Activated naive CD8-positive, alpha-beta T cell treated with anti-CD3 and anti-CD28 coated beads, Interleukin-2, amount 10 ng/mL, durations not matched to agents 7 days and 5 days (primary cell): ENCODE measurements at regions not wholly inside any gene's neighbourhood (a gene's known extent, or its start where the extent isn't known, plus 50 kb on each side); places are given as distances from the start of the nearest gene placed in this dataset.

Source experiments
- ATAC-seq: fragments of 150-1000 bp; cut with Tn5 transposase; one replicate; pipeline ENCODE4 v1.10.0; 2021; ENCODE audit warnings: low read depth, moderate library complexity
- POLR2A ChIA-PET: fragments of 350-600 bp; sonication (Branson Sonifier 250); formaldehyde crosslinking; loops from one replicate; lab custom pipeline; 2021; ENCODE audit warnings: antibody characterized with exemption; lab: Charles Lee
- DNase-seq: peaks from one replicate; pipeline ENCODE4 v3.0.0; 2021
- H3K27ac Mint-ChIP-seq: one replicate; pipeline ENCODE4 v1.8.0; 2022; ENCODE audit warnings: mild to moderate bottlenecking, mixed read lengths
- H3K27me3 Mint-ChIP-seq: one replicate; pipeline ENCODE4 v1.8.0; 2022; ENCODE audit warnings: mild to moderate bottlenecking, moderate library complexity, mixed read lengths
- H3K36me3 Mint-ChIP-seq: one replicate; pipeline ENCODE4 v1.8.0; 2021; ENCODE audit warnings: mild to moderate bottlenecking, mixed read lengths
- H3K4me1 Mint-ChIP-seq: one replicate; pipeline ENCODE4 v1.8.0; 2021; ENCODE audit warnings: mixed read lengths
- H3K4me3 Mint-ChIP-seq: one replicate; pipeline ENCODE4 v1.8.0; 2022; ENCODE audit warnings: mild to moderate bottlenecking, moderate library complexity, mixed read lengths
- H3K9me3 Mint-ChIP-seq: one replicate; pipeline ENCODE4 v1.8.0; 2021; ENCODE audit warnings: mixed read lengths

- Mint-ChIP-seq H3K4me1 (no peaks in the 10 kb centered on the region), H3K27me3 (no peaks in the 10 kb centered on the region), H3K36me3 (no peaks in the 10 kb centered on the region), H3K27ac (no peak overlapping the region), H3K9me3 (peaks cover 6% of the 10 kb centered on the region), H3K4me3 (no peak overlapping the region)
- ATAC-seq (no peak), DNase-seq (no peak)
- POLR2A ChIA-PET, result no interaction called here
These were observed 414.7 kb upstream of the ARRDC4 start for GRCh38 chr15:97545799-97546198.

GRCh38 chr15:97547381-97547780, 413.1 kb upstream of the ARRDC4 start:
- POLR2A ChIA-PET, result no interaction called here

GRCh38 chr15:97561529-97561928, 399.0 kb upstream of the ARRDC4 start:
- Mint-ChIP-seq H3K27ac (no peak overlapping the region), H3K36me3 (no peaks in the 10 kb centered on the region), H3K9me3 (peaks cover 3% of the 10 kb centered on the region), H3K27me3 (no peaks in the 10 kb centered on the region), H3K4me1 (no peaks in the 10 kb centered on the region), H3K4me3 (no peak overlapping the region)
- ATAC-seq, result no peak
- DNase-seq, result no peak
- POLR2A ChIA-PET, result no interaction called here

More at GRCh38 chr15:97547381-97547780, 413.1 kb upstream of the ARRDC4 start:
- no peaks in the 10 kb centered on the region for H3K36me3 Mint-ChIP-seq
- peaks cover 7% of the 10 kb centered on the region for H3K9me3 Mint-ChIP-seq
- ATAC-seq (no peak), DNase-seq (no peak)
- H3K27me3 Mint-ChIP-seq, result no peaks in the 10 kb centered on the region
- H3K4me3 Mint-ChIP-seq, result no peak overlapping the region
- no peaks in the 10 kb centered on the region for H3K4me1 Mint-ChIP-seq
- no peak overlapping the region for H3K27ac Mint-ChIP-seq

GRCh38 chr15:97563516-97563915, 397.0 kb upstream of the ARRDC4 start:
- H3K4me3 Mint-ChIP-seq, result no peak overlapping the region
- POLR2A ChIA-PET, result no interaction called here
- H3K36me3 Mint-ChIP-seq, result no peaks in the 10 kb centered on the region
- no peak overlapping the region for H3K27ac Mint-ChIP-seq
- no peak for ATAC-seq
- DNase-seq, result no peak
- no peaks in the 10 kb centered on the region for H3K4me1 Mint-ChIP-seq
- H3K27me3 Mint-ChIP-seq, result no peaks in the 10 kb centered on the region
- H3K9me3 Mint-ChIP-seq, result peaks cover 3% of the 10 kb centered on the region

GRCh38 chr15:97566961-97567360, 393.5 kb upstream of the ARRDC4 start:
- no peaks in the 10 kb centered on the region for H3K36me3 Mint-ChIP-seq
- H3K9me3 Mint-ChIP-seq, result no peaks in the 10 kb centered on the region
- ATAC-seq, result no peak
- DNase-seq, result no peak
- POLR2A ChIA-PET, result no interaction called here
- H3K27me3 Mint-ChIP-seq, result no peaks in the 10 kb centered on the region
- no peak overlapping the region for H3K27ac Mint-ChIP-seq
- no peak overlapping the region for H3K4me3 Mint-ChIP-seq
- H3K4me1 Mint-ChIP-seq, result no peaks in the 10 kb centered on the region

- no peaks in the 10 kb centered on the region for H3K27me3 Mint-ChIP-seq
- no peak for ATAC-seq
- H3K27ac Mint-ChIP-seq, result no peak overlapping the region
These were observed 393.1 kb upstream of the ARRDC4 start for GRCh38 chr15:97567411-97567810.

GRCh38 chr15:97576929-97577645, 383.4 kb upstream of the ARRDC4 start:
- Mint-ChIP-seq H3K4me1 (no peaks in the 10 kb centered on the region), H3K27me3 (no peaks in the 10 kb centered on the region), H3K36me3 (no peaks in the 10 kb centered on the region), H3K9me3 (peaks cover 7% of the 10 kb centered on the region), H3K27ac (no peak overlapping the region), H3K4me3 (no peak overlapping the region)
- DNase-seq, result no peak
- POLR2A ChIA-PET, result no interaction called here
- ATAC-seq, result no peak

More at GRCh38 chr15:97567411-97567810, 393.1 kb upstream of the ARRDC4 start:
- POLR2A ChIA-PET, result no interaction called here
- no peaks in the 10 kb centered on the region for H3K4me1 Mint-ChIP-seq
- DNase-seq, result no peak
- no peaks in the 10 kb centered on the region for H3K36me3 Mint-ChIP-seq
- no peak overlapping the region for H3K4me3 Mint-ChIP-seq
- no peaks in the 10 kb centered on the region for H3K9me3 Mint-ChIP-seq

GRCh38 chr15:97585408-97585807, 375.1 kb upstream of the ARRDC4 start:
- H3K4me1 Mint-ChIP-seq, result no peaks in the 10 kb centered on the region
- no peaks in the 10 kb centered on the region for H3K27me3 Mint-ChIP-seq
- DNase-seq (no peak), ATAC-seq (no peak)
- H3K4me3 Mint-ChIP-seq, result no peak overlapping the region
- no peaks in the 10 kb centered on the region for H3K36me3 Mint-ChIP-seq
- no peak overlapping the region for H3K27ac Mint-ChIP-seq
- POLR2A ChIA-PET, result no interaction called here
- H3K9me3 Mint-ChIP-seq, result peaks cover 6% of the 10 kb centered on the region

- ATAC-seq (no peak), DNase-seq (no peak)
- H3K36me3 Mint-ChIP-seq, result no peaks in the 10 kb centered on the region
- no peaks in the 10 kb centered on the region for H3K27me3 Mint-ChIP-seq
- H3K4me3 Mint-ChIP-seq, result no peak overlapping the region
- no peak overlapping the region for H3K27ac Mint-ChIP-seq
- POLR2A ChIA-PET, result no interaction called here
- no peaks in the 10 kb centered on the region for H3K9me3 Mint-ChIP-seq
- no peaks in the 10 kb centered on the region for H3K4me1 Mint-ChIP-seq
These were observed 367.7 kb upstream of the ARRDC4 start for GRCh38 chr15:97592778-97593177.

- no peaks in the 10 kb centered on the region for H3K4me1 Mint-ChIP-seq
- POLR2A ChIA-PET, result no interaction called here
- H3K9me3 Mint-ChIP-seq, result peaks cover 2% of the 10 kb centered on the region
- no peaks in the 10 kb centered on the region for H3K36me3 Mint-ChIP-seq
- ATAC-seq, result no peak
- no peak overlapping the region for H3K27ac Mint-ChIP-seq
- DNase-seq, result no peak
- H3K27me3 Mint-ChIP-seq, result no peaks in the 10 kb centered on the region
- no peak overlapping the region for H3K4me3 Mint-ChIP-seq
These were observed 362.7 kb upstream of the ARRDC4 start for GRCh38 chr15:97597801-97598200.

GRCh38 chr15:97598353-97598798, 362.1 kb upstream of the ARRDC4 start:
- Mint-ChIP-seq H3K27ac (no peak overlapping the region), H3K9me3 (peaks cover 2% of the 10 kb centered on the region), H3K4me3 (no peak overlapping the region), H3K36me3 (no peaks in the 10 kb centered on the region), H3K4me1 (no peaks in the 10 kb centered on the region), H3K27me3 (no peaks in the 10 kb centered on the region)
- POLR2A ChIA-PET, result no interaction called here
- ATAC-seq (no peak), DNase-seq (no peak)

- H3K27me3 Mint-ChIP-seq, result no peaks in the 10 kb centered on the region
- no peak overlapping the region for H3K27ac Mint-ChIP-seq
- POLR2A ChIA-PET, result no interaction called here
- no peaks in the 10 kb centered on the region for H3K4me1 Mint-ChIP-seq
- no peak overlapping the region for H3K4me3 Mint-ChIP-seq
- peaks cover 2% of the 10 kb centered on the region for H3K9me3 Mint-ChIP-seq
- no peaks in the 10 kb centered on the region for H3K36me3 Mint-ChIP-seq
- ATAC-seq, result no peak
- no peak for DNase-seq
These were observed 360.3 kb upstream of the ARRDC4 start for GRCh38 chr15:97600190-97600589.

- no peak overlapping the region for H3K27ac Mint-ChIP-seq
- POLR2A ChIA-PET, result no interaction called here
- H3K27me3 Mint-ChIP-seq, result no peaks in the 10 kb centered on the region
- no peaks in the 10 kb centered on the region for H3K4me1 Mint-ChIP-seq
- no peak for DNase-seq
- no peaks in the 10 kb centered on the region for H3K36me3 Mint-ChIP-seq
- H3K9me3 Mint-ChIP-seq, result peaks cover 3% of the 10 kb centered on the region
- H3K4me3 Mint-ChIP-seq, result no peak overlapping the region
- no peak for ATAC-seq
These were observed 355.8 kb upstream of the ARRDC4 start for GRCh38 chr15:97604677-97605076.

- Mint-ChIP-seq H3K4me1 (no peaks in the 10 kb centered on the region), H3K9me3 (peaks cover 7% of the 10 kb centered on the region), H3K27ac (no peak overlapping the region), H3K27me3 (no peaks in the 10 kb centered on the region), H3K4me3 (no peak overlapping the region), H3K36me3 (no peaks in the 10 kb centered on the region)
- ATAC-seq (no peak), DNase-seq (no peak)
- POLR2A ChIA-PET, result no interaction called here
These were observed 345.4 kb upstream of the ARRDC4 start for GRCh38 chr15:97615114-97615513.
